Stimulated activated CD4-positive, alpha-beta T cell treated with anti-CD3 and anti-CD28 coated beads, Interleukin-12 subunit alpha, Interleukin-12 subunit beta, amount 100 ng/mL, for 48 hours (primary cell): ENCODE measurements at regions not wholly inside any gene's neighbourhood (a gene's known extent, or its start where the extent isn't known, plus 50 kb on each side); places are given as distances from the start of the nearest gene placed in this dataset.

Experiments used
- DNase-seq, 3 donors: peaks; one replicate each; pipeline ENCODE4 v3.0.0-alpha.2; 2020; ENCODE audit warnings: low read depth in 2 of 3, low spot score in 1 of 3

DNA sequence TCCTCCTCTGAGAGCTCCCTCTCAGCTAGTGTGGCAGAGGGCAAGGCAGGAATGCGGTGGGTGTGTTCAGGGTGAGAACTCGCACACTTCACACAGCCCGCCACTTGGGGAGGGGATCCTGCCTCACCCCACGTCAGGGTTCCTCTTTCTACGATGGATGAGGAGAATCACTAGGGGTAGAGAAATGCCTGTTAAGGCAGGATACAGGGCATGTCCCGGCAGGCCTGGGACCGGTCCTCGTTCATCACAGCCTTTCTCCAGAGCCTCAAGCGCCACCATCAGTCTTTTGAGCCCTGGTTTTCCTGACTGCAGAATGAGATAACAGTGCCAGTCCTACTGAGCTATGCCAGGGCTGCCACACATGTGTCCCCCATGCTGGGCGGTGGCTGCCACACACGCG lies 546.7 kb upstream of the ADARB2 start:
- DNase-seq = no peak

DNA sequence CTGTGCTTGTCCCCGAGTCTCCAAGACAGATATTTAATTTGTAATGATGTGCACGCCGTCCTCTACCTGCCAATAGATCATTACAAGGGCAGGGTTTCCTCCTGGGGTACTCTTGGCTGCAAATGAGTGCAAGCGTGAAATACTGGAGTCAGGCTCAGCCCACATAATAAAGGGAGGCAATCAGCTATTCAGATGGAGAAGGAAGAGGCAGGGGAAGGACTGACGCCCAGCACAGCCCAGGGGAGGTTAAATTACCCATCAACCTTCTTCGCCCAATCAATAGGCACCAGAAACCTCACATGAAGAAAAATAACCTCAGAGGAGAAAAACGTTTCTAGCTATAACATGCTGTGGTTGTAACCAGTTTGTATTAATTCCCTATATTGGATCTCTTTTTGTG lies 544.9 kb upstream of the ADARB2 start:
- DNase-seq = no peak

DNA sequence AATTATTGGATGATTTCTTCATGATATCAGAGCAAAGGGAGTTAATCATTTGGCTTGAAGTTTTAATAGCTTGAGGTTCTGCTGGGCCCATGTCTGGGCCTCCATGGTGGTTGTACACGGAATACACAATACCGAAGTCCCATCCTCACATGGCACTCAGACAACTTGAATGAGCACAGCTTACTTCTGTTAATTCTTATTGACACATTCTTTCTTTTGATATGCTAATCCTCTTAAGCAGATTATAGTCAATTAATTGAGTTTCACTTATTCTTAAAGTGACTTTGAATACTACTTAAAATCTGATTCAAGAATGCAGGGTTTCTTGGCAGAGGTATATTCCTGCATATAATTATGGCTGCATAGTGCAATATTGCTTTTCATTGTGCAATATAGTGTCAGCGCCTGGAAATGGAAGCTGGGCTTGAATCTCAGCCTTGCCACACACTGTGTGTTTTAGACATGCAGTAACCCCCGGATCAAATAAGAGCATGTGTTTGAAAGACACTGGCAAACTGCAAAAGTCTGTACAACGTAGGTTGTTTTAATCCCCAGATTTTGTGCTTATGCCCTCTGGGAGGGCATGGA lies 543.5 kb upstream of the ADARB2 start:
- no peak for DNase-seq

DNA sequence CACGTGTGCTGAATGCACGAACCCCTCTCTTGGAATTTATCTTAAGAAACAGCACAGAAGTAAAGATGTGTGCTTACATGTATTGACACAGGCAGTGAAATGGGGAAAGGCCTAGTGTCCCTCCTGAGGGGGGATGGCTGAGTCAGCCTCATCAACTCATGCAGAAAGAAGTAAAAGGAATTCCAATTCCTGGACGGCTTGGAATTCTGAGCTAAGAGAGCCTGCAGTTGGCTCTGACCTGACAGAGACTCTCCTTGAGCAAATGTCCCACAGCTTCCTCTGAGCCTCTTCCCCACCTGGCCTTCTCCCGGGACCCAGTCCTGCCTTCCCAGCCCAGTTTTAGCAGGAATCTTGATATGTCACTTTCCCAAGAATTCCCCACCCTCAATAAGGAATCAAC lies 542.4 kb upstream of the ADARB2 start:
- DNase-seq = no peak

DNA sequence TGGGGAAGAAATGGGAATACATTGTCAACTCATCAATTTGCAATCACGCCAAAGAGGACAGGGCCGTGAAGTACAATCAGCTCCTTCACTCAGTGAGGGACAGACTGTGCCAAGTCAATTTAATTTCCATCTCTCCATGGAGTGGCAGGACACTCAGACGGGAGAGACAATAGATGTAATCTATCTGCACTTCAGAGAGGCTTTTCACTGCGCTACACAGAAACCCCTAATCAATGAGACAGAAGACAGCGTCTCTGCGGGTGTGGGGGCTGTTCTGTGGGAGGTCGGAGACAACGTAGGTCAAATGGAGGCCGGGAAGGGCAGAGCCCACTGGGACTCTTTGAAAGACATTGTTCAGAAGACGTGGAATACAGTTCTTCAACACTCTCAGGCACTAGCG lies 541.0 kb upstream of the ADARB2 start:
- no peak for DNase-seq

DNA sequence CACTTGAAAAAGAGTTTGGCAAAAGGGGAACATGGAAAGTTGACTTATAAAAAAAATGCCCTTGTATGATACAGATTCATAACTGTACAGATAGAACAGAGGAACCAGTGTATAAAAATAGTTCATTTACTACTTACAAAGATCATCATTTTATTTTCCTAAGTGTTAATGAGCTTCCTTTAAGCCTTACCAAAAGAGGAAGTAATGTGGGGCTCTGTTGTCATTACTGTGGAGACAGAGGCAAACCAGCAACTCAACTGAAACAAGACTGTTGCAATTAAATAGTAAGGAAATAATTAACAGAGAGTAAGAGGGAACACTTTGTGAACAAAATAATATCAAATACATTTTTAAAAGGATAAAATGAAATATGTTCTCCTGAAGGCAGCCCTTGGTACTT lies 526.2 kb upstream of the ADARB2 start:
- no peak for DNase-seq

DNA sequence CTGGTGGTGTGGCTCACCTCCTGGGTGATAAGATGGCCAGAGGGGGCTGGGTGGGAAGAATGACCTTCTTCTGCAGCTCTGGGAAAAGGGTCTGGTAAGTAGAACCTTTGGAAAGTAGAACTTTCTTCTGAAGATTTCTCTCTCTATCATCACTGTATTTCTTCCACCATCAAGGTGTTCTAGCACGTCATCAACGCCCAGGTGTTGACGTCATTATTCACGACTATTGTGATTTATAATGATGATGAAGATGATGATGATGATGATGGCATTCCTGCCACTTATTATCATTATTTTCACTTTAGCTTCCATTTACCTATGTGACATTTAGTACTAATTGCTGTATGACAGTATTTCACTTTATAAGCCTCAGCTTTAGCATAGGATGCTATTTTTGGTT lies 525.6 kb upstream of the ADARB2 start:
- no peak for DNase-seq

DNA sequence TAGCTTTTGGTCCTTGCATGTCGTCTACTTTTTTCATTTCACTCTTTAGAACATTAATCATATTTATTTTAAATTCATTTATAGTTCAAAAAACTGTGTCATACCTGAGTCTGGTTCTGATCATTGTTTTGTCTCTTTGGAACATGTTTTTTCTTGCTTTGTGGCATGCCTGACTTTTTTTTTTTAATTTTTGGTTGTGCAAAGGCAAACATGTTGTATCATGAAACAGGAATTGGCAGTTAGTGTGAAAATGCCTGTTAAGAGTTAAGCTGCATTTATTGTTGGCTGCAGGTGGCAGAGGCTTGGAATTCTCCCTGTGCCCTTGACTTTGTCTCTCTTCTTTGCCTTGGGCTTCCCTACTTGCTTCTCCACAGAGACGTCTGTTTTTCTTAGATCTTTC lies 525.0 kb upstream of the ADARB2 start:
- no peak for DNase-seq

DNA sequence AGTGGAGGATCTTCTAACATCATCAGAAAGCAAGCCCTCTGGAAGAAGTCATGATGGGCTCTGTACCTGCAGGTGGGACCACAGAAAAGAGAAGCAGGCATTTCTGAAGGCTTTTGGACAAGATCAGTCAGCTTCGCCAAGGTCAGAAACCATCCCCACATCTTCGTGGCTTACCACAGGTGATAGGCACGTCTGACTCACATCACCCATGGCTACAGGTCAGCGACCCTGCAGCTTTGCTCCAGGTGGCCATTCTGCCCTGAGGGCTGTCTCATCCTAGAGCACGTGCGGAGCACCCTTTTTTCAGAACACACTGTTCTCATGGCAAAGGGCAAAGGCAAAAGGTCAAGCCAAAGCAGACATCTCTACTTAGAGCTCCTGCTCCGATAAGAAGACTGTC lies 518.9 kb upstream of the ADARB2 start:
- no peak for DNase-seq

DNA sequence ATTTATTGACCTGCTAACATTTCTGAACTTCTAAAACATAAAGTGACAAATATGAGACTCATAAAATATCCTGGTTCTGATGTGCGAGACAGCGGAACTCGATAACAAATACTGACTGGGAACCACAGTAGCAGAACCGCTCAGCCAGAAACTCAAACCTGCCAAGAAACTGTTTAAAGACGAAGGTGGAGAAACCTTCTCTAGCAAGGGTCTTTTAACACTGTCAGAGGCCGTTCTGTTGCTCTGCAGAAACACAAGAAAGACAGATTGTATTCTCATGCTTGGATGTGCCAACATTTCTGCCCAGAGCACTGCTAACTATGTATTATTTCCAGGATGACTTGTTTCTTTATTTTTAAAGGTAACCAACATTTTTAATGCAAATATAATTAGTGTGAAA lies 514.8 kb upstream of the ADARB2 start:
- DNase-seq = no peak

DNA sequence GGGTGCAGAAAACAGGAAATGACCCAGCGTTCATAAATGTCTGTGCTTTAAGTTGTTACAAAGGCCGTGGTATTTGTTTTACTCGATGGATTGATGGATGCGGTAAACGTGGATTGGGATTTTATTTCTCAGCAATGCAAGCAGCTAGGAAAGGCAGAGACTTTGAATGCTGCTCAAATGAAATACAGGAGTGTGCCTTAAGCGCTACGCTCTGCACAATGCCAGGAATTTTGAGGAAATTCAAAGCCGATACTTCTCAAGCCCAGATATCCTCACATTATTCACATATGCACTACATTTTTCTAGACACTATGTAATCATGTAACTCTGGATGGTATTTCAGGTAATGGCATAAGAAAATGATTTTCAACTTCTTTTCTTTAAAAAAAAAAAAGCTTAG lies 514.3 kb upstream of the ADARB2 start:
- no peak for DNase-seq

DNA sequence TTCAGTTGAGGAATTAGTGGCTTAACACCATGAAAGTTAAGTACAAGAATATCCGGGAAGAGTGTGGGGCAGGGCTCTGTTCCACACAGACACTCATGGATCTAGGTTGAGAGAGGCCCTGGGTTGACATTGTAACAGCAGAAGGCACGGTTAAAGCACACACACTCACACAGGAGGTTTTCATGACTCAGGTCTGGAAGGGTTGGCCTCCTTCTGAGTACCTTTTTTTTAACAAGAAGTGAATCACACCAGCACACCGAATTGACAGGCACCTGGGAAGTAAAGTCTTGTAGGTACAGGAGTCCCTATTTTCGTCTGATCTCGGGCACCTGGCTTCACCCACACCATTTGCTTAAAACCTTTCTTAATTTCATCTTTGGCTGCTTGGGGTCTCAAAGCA lies 509.4 kb upstream of the ADARB2 start:
- no peak for DNase-seq

DNA sequence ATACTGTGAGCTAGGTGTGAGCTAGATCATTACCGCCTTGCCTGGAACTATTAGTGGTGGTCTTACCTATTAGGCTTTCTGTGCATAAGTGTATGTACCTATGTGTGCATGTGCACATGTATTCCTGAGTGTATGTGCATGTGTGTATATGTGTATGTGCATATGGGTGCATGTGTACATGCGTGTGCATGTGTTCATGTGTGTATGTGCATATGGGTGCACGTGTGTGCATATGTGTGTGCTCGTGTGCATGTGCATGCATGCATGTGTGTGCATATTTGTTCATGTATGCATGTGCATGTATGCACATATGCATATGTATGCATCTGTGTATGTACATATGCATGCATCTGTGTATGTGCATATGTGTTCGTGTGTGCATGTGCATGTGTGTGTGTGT lies 508.3 kb upstream of the ADARB2 start:
- DNase-seq = no peak

DNA sequence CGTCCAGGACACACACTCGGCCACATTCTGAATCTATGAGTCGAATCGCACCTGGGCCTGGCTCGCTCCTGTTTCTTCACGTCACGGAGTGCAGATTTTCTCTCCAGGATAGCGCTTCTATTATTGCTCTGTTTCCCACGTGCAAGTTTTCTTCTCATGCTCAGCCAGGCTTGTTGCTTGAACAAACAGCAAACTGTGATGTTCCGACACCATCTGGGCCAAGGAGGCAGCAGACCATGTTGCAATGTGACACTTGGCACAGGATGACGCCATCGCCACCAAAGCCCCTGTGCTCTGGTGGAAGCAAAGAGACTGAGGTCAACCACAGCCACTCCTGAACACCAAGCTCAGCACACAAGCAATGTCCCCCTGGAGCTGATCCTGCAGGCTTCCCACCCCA lies 507.1 kb upstream of the ADARB2 start:
- no peak for DNase-seq

DNA sequence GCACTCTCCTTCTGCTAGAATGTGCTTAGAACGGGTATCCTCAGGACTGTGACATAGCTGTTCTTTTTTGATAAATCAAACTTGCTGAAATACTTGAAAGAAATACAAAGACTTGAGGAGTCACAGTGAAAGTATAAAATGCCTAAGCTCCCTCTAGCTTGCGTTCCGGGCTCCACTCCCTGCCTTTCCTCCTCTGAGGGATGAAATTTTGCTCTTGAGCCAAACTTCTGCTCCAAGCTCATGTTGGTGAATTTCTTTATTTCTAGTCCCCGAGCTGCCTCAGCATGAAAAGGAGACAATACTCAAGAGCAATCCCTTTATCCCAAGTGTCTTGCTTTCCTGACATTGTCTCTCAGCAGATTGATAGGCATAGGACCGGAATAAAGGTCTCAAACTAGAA lies 499.6 kb upstream of the ADARB2 start:
- DNase-seq = no peak

DNA sequence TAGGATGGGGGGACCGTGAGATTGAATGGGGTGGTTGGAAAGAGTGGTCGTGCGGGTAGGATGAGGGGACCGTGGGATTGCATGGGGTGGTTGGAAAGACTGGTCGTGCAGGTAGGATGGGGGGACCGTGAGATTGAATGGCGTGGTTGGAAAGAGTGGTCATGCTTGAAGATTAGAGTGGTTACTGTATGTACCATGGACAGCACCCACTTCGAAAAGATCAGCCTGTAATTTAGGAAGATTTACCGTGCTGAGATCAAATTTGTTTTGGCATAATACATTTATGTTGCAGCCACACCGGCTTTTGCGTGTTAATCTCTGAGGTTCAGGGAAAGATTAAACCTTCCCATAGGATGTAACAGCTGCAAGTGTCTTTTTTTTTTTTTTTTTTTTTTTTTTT lies 495.2 kb upstream of the ADARB2 start:
- DNase-seq = no peak

DNA sequence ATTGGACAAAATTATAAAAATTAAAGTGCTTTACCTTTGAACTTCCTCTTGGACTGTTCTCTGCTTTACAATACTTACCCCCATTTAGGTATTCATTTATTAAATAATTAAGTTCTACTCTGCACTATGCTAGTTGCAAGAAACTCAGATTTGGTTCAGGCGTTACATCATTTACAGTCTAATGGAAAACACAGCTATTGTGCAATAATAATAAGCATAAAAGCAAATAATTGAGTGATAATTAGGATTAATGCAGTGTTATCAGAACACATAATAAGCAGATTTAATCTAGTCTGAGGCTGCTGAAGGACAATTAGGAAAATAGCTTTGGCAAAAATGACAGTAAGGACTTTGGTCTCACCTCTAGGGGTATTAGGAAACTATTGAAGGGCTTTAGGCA lies 493.2 kb upstream of the ADARB2 start:
- no peak for DNase-seq

DNA sequence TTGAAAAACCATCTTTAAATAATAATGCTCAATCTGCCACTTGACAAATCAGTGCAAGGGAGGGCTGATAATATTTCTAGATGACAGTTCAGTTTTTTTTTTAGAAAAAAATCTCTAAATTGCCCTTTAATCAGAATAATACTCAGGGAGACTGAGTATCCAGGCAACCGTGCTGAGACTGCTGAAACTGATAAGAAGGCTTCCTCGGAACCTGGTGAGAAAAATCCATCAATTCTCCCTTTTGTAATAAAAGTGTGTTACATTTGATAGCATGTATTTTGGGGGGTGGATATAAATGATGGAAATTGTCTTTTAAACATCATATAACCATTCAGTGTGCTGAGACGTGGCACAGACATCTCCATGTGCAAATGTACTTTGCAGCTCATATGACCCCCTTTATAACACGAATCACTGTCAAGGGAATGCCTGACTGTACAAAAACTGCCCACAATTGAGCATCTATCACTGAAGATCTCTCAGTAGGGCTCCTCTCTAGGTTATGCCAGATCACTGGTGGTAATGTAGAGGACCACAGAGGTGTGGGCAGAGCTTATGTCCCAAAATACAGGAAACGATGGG lies 491.1 kb upstream of the ADARB2 start:
- DNase-seq = no peak

DNA sequence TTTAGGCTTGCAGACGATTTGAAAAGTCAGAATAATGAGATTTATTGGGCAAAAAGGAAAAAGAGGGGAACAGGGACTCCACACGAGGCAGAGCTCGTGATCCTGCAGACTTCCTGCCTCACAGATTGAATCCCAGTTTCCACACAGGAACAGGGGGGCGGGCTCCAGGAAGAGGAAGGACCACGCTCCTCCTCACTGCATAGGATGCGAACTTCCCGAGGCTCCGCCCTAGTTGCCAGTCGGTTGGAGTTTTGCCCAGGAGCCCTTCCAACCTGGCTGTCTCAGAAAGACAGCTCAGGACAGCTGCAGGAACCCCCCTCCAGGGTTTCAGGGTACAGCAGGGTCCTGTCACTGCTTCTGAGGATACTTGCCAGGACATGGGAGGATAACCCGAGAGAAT lies 488.3 kb upstream of the ADARB2 start:
- no peak for DNase-seq

DNA sequence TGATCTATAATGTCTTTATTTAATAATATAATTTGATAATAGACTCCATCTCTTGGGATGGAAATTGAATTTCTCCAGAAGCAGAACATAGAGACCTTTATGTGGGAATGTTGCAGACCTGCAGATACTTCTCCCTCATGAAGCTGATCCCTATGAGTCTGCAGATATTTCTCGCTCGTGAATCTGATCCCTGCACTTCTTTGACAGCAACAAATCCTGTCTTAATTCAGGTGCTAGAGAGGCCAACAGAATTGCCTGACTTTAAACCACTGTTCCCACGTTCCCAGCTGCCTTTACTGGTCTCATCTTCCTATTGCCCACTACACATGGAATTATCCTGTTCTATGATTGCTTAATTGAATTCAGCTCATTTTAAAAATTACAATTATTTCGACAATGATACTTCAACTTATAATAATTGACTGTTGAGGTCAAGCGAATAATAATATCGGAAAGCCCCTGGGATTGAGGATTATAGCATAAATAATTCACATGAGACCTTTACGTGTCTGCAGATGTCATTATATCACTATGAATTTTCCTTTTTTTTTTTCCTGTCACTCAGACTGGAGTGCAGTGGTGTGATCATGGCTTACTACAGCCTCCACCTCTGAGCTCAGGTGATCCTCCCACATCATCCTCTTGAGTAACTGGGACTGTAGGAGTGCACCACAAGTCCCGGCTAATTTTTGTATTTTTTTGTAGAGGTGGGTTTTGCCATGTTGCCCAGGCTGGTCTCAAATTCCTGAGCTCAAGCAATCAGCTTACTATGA lies 486.4 kb upstream of the ADARB2 start:
- DNase-seq = no peak

DNA sequence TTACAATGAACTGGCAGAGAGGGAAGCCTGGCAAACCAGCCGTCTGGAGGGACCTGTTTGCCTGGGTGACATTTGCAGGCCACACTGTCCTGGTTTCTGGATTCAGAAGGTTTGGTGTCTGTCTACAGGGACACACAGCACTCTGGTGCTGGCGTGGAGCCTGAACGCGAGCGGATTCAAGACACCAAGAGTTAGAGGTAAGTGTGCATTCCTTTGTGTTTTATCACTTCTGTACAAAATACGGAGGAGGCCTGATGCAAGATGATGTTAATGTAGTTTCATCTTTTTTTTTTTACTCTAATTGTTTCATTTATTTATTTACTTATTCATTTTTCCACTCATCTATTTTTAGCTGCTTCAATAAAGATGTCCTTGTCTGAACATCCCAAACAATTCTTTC lies 485.3 kb upstream of the ADARB2 start:
- no peak for DNase-seq

DNA sequence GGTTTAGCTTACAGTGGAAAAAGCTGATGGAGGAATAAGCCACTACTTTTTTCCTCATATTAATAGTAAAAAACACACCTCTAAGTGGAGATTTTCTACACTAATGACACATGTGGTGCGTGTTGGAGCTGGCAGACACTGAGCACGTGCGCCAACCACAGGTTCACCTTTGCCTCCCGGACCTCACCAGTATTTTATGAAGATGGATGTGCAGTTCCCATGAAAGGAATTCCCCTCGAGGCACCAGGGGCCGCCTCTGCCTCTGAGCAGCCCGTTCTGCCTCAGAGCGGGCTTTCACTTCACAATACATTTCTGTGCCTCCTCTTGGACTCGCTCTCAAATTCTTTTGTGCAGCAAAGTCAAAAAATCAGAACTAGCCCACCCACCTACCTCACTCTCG lies 477.5 kb upstream of the ADARB2 start:
- no peak for DNase-seq

DNA sequence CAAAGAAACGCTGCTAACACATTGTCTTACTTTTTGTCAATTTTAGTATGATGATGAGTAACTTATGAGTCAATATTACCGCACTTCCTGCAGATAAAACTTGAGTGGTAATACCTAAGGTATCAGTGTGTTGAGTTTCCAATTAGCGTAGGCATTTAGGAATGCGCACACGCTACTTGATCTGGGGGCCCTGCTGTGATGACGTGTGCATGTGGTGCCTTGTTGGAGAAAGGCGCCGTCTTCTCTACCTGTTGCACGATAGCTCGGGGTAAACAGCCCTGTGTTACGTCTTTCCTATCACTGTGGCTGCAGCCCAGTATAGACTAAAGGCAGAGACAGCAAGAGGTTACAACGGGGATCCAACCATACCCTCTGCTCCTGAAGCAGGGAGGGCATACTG lies 476.8 kb upstream of the ADARB2 start:
- DNase-seq = no peak
